EH (cell line): ENCODE measurements at regions not wholly inside any gene's neighbourhood (a gene's known extent, or its start where the extent isn't known, plus 50 kb on each side); places are given as distances from the start of the nearest gene placed in this dataset.
A peak's percentile ranks its signal among the peaks of the same experiment; 100 is the strongest.
"Not testable (repeated sequence)": the region's sequence is repeated elsewhere in the genome, so short reads cannot be mapped to it uniquely, and the experiment has no call there.

Experiments
- DNase-seq: peaks from one replicate; pipeline ENCODE4 v3.0.0-alpha.2; 2015; ENCODE audit warnings: low read depth

DNA sequence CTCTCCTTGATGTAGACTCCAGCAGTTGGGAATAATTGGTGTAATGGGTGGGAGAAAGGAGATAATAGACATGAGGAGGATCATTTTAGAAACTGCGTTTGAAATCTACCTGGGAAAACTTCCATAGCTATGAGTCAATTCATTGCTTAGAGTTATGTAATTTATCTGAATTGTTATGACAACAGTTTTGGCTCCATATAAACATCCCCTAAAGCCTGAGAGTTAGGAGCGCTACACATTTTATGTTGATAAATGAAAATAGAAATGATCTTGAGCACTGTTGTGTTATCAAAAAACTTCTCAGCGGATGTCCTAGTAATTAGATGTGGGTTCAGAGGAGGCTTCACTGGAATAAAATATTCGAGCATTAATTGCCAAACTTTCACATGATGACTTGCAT is 573.4 kb downstream of the TSN start:
- no peak for DNase-seq

DNA sequence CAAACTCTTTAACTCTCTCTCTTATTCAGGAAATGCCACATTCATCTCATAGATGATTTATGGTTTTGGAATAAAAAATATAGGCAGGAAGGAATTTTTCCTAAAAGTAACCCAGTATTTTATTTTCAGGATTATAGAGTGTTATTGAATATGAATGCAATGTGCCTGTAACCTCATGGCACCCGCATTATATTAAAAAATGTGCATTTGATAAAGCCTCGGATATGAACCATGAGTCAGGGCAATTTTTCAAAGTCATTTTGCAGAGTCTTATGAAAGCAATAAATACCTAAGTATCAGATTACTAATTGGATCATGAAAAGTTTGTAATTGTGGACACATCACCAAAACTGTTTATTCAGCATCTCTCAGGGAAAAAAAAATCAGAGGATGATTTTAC is 573.8 kb downstream of the TSN start:
- DNase-seq: peak; percentile 16

GRCh38 chr2:122333932-122334331 is 578.5 kb downstream of the TSN start:
- no peak for DNase-seq

GRCh38 chr2:122338000-122338399 is 582.5 kb downstream of the TSN start:
- DNase-seq: no peak

GRCh38 chr2:122340246-122340645 is 584.8 kb downstream of the TSN start:
- DNase-seq: no peak

DNA sequence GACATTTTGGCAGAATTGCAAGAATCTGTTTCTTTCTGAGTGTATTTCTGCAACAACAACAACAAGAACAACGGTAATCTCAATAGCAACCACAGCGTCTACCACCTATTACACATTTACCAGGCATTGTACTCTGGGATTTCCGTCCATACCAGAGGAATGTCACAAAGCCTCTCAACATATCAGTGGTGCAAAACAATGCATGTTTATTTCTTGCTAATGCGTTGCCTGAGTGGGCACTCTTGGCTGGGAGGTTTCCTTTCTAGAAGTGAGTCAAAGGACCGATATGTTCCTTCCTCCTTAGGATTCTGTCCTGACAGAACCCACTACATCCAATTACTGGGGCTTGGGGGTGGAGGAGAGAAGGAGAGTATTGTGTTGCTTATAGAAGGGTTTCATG is 585.6 kb downstream of the TSN start:
- DNase-seq: no peak

DNA sequence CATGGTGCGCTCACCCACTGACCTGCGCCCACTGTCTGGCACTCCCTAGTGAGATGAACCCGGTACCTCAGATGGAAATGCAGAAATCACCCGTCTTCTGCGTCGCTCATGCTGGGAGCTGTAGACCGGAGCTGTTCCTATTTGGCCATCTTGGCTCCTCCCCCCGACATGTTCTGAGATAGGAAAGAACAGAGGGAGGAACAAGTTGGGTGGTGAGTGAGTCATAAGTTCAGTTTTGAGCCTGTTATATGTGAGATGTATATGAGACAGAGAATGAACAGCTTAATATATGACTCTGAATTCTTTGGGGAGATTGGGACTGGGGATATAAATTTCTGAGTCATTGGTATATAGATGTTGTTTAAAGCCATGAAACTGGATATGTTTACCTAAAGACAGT is 596.7 kb downstream of the TSN start:
- DNase-seq: not testable (repeated sequence)

DNA sequence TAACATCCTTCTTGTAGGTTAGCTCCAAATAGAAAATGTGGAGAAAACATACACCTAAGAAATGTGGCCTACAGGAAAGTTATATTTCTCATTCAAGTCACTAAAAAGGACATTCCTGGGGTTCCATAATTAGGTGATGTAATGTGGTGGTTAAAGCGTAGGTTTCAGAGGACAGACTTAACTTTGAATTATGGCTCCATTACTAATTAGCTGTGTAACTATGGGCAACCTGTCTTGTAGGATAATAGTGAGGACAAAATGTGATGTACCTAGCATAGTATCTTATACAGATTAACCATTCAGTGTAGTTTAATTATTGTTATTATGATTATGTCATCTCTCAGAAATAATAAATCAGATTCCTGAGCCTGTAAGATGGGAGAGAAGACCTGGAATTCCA is 602.5 kb downstream of the TSN start:
- DNase-seq: no peak

- DNase-seq: no peak
Observed at GRCh38 chr2:122358729-122359128, 603.3 kb downstream of the TSN start.

- no peak for DNase-seq
Observed at GRCh38 chr2:122363885-122364284, 608.4 kb downstream of the TSN start.

GRCh38 chr2:122366427-122366826 is 611.0 kb downstream of the TSN start:
- no peak for DNase-seq

GRCh38 chr2:122366969-122367645 is 611.7 kb downstream of the TSN start:
- no peak for DNase-seq

DNA sequence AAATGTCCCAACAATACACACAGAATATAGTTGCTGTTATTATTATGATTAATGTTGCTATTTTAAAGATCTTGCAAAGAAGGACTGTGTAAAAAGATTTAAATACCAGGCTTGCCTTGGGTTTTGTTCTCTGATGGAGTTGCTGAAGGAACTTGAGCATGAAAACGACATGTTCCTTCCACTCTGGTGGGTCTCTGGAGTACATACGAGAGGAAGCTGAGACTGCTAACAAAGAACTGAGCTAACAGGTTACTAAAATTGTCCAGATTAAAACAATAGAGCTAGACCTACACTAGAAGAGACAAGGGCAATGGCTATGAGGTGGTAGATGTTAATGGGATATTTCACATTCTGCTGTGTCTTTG is 612.2 kb downstream of the TSN start:
- DNase-seq: no peak

- peak; percentile 16 for DNase-seq
Observed at GRCh38 chr2:122368576-122369243, 613.3 kb downstream of the TSN start.

DNA sequence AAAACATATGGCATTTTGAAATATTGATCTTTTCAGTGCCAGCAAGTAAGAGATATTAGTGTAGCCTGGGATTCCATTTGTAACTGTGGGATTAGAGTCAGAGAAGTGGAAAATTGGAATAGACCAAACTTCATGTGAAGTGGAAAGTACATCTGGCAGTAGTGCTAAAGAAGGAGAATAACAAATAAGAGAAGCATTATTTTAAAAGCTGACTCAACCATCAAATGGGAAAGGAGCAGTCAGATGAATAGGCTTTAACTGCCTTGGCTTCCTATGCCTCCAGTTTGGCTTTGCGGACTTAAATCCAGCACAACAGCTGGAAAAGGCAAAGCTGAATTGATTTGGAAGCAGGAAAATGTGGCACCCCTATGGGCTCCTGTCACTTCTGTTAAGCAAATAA is 623.1 kb downstream of the TSN start:
- no peak for DNase-seq

GRCh38 chr2:122384768-122385333 is 629.4 kb downstream of the TSN start:
- no peak for DNase-seq

- no peak for DNase-seq
Observed at GRCh38 chr2:122388208-122388607, 632.8 kb downstream of the TSN start.

DNA sequence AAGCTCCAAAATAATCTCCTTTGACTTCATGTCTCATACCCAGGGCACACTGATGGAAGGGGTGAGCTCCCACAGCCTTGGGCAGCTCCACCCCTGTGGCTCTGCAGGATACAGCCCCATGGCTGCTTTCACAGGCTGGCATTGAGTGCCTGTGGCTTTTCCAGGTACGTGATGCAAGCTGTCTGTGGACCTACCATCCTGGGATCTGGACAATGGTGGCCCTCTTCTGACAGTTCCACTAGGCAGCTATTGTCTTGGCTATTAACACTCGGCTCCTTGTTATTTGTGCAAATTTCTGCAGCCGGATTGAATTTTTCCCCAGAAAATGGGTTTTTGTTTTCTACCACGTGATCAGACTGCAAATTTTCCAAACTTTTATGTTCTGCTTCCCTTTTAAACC is 634.2 kb downstream of the TSN start:
- no peak for DNase-seq

- peak; percentile 20 for DNase-seq
Observed at GRCh38 chr2:122390406-122390805, 635.0 kb downstream of the TSN start.

DNA sequence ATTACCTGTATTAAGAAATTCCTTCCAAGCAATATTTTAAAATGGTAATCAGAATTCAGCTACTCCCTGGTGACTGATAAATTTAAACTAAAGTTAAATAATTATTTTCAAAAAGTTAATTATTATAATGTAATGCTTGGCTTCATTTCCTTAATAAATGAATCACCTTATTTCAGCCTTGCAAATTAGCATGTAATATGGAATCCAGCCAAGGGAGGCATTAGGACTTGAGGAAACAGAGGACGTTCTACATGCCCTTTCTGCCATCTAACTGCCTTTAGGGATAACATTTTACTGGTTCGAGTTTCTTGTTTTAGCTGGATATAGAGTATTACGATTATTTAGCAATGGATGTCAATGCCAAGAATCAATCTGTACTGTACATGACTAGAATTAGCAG is 636.3 kb downstream of the TSN start:
- DNase-seq: no peak

- no peak for DNase-seq
Observed at GRCh38 chr2:122395687-122396086, 640.2 kb downstream of the TSN start.

- DNase-seq: no peak
Observed at GRCh38 chr2:122411231-122411630, 655.8 kb downstream of the TSN start.

DNA sequence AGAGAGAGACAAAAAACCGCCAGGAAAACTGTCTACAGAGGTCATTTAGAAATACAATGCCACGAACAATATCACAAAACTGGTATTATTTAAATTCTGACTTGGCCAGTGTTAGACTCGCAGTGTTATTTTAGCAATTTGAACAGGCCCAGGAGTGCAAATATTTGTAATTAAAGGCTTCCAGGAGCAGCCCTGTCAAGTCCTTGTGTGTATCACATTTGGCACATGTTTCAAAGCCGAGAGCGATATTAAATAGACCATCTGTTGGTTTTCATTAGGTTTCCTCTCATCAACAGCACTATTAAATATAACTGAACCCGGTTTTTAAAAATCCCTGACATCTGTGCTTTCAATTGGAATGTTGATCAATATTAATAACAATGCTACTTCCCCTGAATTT is 656.9 kb downstream of the TSN start:
- DNase-seq: no peak

DNA sequence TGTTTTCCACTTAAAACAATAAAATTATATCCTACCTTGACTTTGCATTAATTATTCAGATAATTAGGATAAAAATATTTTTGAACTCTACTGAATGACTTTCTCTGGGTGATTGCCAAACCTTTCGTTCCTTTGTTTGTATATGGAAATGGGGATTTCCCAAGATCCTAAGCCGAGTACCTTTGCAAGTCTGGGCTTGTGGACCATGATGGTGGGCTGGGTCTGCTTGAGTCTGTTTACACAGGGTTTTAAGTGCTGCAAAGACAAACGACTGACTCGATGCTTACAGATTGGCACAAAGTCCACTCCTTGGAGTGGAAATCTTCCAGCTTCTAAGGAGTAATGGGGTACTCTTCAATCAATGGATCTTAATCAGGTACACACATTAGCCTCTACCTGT is 659.5 kb downstream of the TSN start:
- DNase-seq: no peak
